ENCODE measurements at regions not wholly inside any gene's neighbourhood (a gene's known extent, or its start where the extent isn't known, plus 50 kb on each side); places are given as distances from the start of the nearest gene placed in this dataset.

DNA sequence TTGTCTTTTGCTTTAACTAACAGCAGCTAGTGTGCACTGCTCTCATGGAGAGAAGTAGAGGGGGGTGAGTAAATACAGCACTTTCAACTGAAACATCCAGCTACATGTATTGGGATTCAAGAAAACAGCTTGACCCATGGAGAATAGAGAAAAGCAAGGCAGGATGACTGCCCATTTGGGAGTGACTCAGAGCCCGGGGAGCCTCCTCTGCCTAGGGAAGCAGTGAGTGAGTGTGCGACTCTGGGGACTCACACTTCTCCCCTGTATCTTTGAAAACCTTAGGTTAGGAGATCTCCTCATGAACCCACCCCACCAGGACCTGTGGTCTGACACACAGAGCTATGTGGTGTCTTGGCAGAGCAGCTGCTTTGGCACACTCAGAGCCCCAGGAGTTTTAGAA is 82.0 kb upstream of the PTGFR start:
- Histone ChIP-seq H3K79me2 (ENCODE audit: insufficient read depth, low read length) (no peaks in the 10 kb centered on the region), H3K9me2 (replicated peaks; ENCODE audit: insufficient read depth, low read length) (no peaks in the 10 kb centered on the region), H2AFZ (ENCODE audit: low read depth, low read length, severe bottlenecking) (no peak overlapping the region), H3K9me3 (ENCODE audit: insufficient read depth, low read length) (no peaks in the 10 kb centered on the region), H3K4me3 (ENCODE audit: insufficient read depth, low read length, poor library complexity, severe bottlenecking) (no peak overlapping the region), H4K20me1 (ENCODE audit: low read depth, low read length) (no peaks in the 10 kb centered on the region), H3K9ac (ENCODE audit: low read length) (no peak overlapping the region), H3K36me3 (ENCODE audit: low read length) (no peaks in the 10 kb centered on the region), H3K4me2 (ENCODE audit: low read depth, low read length, poor library complexity, severe bottlenecking) (no peak overlapping the region), H3K27ac (ENCODE audit: low read depth, low read length) (no peak overlapping the region), H3F3A (ENCODE audit: insufficient read depth) (no peaks in the 10 kb centered on the region), H3K27me3 (ENCODE audit: low read length) (no peaks in the 10 kb centered on the region)
- no peak for TF ChIP-seq EZH2phosphoT487 (conservative IDR thresholded peaks at IDR 0.05; ENCODE audit: low read length)
- TF ChIP-seq, protein P1, sequence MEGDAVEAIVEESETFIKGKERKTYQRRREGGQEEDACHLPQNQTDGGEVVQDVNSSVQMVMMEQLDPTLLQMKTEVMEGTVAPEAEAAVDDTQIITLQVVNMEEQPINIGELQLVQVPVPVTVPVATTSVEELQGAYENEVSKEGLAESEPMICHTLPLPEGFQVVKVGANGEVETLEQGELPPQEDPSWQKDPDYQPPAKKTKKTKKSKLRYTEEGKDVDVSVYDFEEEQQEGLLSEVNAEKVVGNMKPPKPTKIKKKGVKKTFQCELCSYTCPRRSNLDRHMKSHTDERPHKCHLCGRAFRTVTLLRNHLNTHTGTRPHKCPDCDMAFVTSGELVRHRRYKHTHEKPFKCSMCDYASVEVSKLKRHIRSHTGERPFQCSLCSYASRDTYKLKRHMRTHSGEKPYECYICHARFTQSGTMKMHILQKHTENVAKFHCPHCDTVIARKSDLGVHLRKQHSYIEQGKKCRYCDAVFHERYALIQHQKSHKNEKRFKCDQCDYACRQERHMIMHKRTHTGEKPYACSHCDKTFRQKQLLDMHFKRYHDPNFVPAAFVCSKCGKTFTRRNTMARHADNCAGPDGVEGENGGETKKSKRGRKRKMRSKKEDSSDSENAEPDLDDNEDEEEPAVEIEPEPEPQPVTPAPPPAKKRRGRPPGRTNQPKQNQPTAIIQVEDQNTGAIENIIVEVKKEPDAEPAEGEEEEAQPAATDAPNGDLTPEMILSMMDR (IDR thresholded peaks at IDR 0.05; ENCODE audit: insufficient read depth, low read length, poor library complexity, severe bottlenecking), result no peak

DNA sequence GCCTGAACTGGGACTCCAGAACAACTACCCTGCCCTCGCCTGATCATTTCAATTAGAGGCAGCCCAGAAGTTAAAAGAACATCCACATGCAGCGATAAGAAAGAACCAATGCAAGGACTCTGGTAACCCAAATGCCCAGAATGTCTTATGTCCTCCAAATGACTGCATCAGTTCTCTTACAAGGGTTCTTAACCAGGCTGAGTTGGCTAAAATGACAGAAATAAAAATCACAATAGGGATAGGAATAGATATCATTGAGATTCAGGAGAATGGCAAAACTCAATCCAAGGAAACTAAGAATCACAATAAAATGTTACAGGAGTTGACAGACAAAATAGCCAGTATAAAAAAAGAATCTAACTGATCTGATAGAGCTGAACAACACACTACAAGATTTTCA is 80.1 kb upstream of the PTGFR start:
- H2AFZ ChIP-seq (ENCODE audit: low read depth, low read length, severe bottlenecking), result no peak overlapping the region

DNA sequence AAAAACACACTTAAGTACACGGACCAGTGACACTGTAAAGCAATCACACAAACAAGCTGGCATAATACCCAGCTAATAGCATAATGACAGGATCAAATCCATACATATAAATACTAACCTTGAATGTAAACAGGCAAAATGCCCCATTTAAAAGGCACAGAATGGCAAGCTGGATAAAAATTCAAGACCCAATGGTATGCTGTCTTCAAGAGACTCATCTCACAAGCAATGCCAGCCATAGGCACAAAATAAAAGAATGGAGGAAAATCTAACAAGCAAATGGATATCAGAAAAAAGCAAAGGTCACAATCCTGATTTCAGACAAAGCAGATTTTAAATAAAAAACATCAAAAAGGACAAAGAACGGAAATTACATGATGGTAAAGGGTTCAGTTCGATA is 79.1 kb upstream of the PTGFR start:
- no peak overlapping the region for H3K9ac ChIP-seq (ENCODE audit: low read length)
- no peaks in the 10 kb centered on the region for H4K20me1 ChIP-seq (ENCODE audit: low read depth, low read length)
- H3K27ac ChIP-seq (ENCODE audit: low read depth, low read length), result no peak overlapping the region
- no peak overlapping the region for H3K4me3 ChIP-seq (ENCODE audit: insufficient read depth, low read length, poor library complexity, severe bottlenecking)
- H3F3A ChIP-seq (ENCODE audit: insufficient read depth), result no peaks in the 10 kb centered on the region
- no peaks in the 10 kb centered on the region for H3K9me2 ChIP-seq (replicated peaks; ENCODE audit: insufficient read depth, low read length)
- TF ChIP-seq, protein P1 (IDR thresholded peaks at IDR 0.05; ENCODE audit: insufficient read depth, low read length, poor library complexity, severe bottlenecking), result no peak
- TF ChIP-seq EZH2phosphoT487 (conservative IDR thresholded peaks at IDR 0.05; ENCODE audit: low read length), result no peak
- no peaks in the 10 kb centered on the region for H3K36me3 ChIP-seq (ENCODE audit: low read length)
- H3K9me3 ChIP-seq (ENCODE audit: insufficient read depth, low read length), result no peaks in the 10 kb centered on the region
- no peaks in the 10 kb centered on the region for H3K27me3 ChIP-seq (ENCODE audit: low read length)
- H2AFZ ChIP-seq (ENCODE audit: low read depth, low read length, severe bottlenecking), result no peak overlapping the region
- no peak overlapping the region for H3K4me2 ChIP-seq (ENCODE audit: low read depth, low read length, poor library complexity, severe bottlenecking)
- H3K79me2 ChIP-seq (ENCODE audit: insufficient read depth, low read length), result no peaks in the 10 kb centered on the region

More for the DNA sequence above, 80.1 kb upstream of the PTGFR start:
- Histone ChIP-seq H3K9me3 (ENCODE audit: insufficient read depth, low read length) (no peaks in the 10 kb centered on the region), H3K4me2 (ENCODE audit: low read depth, low read length, poor library complexity, severe bottlenecking) (no peak overlapping the region), H3K79me2 (ENCODE audit: insufficient read depth, low read length) (no peaks in the 10 kb centered on the region), H4K20me1 (ENCODE audit: low read depth, low read length) (no peaks in the 10 kb centered on the region), H3K27me3 (ENCODE audit: low read length) (no peaks in the 10 kb centered on the region), H3K4me3 (ENCODE audit: insufficient read depth, low read length, poor library complexity, severe bottlenecking) (no peak overlapping the region), H3K36me3 (ENCODE audit: low read length) (no peaks in the 10 kb centered on the region), H3F3A (ENCODE audit: insufficient read depth) (no peaks in the 10 kb centered on the region), H3K27ac (ENCODE audit: low read depth, low read length) (no peak overlapping the region), H3K9ac (ENCODE audit: low read length) (no peak overlapping the region), H3K9me2 (replicated peaks; ENCODE audit: insufficient read depth, low read length) (no peaks in the 10 kb centered on the region)
- TF ChIP-seq, protein P1 (IDR thresholded peaks at IDR 0.05; ENCODE audit: insufficient read depth, low read length, poor library complexity, severe bottlenecking), result no peak
- TF ChIP-seq EZH2phosphoT487 (conservative IDR thresholded peaks at IDR 0.05; ENCODE audit: low read length), result no peak
